ENCODE measurements at regions not wholly inside any gene's neighbourhood (a gene's known extent, or its start where the extent isn't known, plus 50 kb on each side); places are given as distances from the start of the nearest gene placed in this dataset.

DNA sequence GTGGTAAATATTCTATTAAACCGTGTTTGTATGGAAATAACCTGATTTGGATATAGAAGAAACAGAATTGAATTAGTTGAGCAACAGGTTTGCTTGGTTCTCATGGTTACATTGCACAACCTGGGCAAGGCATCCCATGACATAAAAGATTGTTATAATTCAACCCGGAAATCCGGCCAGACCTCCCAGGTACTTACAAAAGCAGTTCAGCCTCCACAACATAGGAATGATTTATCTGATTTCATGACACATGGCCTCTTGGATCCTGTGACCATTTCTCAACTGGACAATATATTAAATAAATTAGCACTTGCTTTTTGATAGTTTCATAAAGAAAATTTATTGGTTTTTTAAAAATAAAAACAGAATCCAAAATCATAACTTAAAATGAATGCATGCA lies 55.1 kb upstream of the PTPN12 start:
- no peak overlapping the region for H3K27ac ChIP-seq (ENCODE audit: control insufficient read depth, insufficient read depth)
- no peaks in the 10 kb centered on the region for H3K36me3 ChIP-seq (ENCODE audit: control insufficient read depth in 2 of 2, insufficient read depth in 2 of 2, low read length in 1 of 2)
- ATAC-seq (no peak), FAIRE-seq (no peak), DNase-seq (ENCODE audit: low read depth, low spot score) (no peak)
- no peak overlapping the region for H3K4me2 ChIP-seq (ENCODE audit: control insufficient read depth, insufficient read depth)
- in situ Hi-C loops (cut with MboI) (no loop called here), intact Hi-C loops (cut with micrococcal nuclease; ENCODE audit: unreplicated experiment) (no loop called here)
- no peaks in the 10 kb centered on the region for H3K4me1 ChIP-seq (ENCODE audit: control insufficient read depth, insufficient read depth, low read length)
- H2AFZ ChIP-seq (ENCODE audit: control insufficient read depth, low read depth, low read length) = no peak overlapping the region
- no peak overlapping the region for H3K9ac ChIP-seq (ENCODE audit: control insufficient read depth, insufficient read depth, low read length)
- no peaks in the 10 kb centered on the region for H4K20me1 ChIP-seq (ENCODE audit: control insufficient read depth, insufficient read depth)
- no peak overlapping the region for H3K4me3 ChIP-seq
- WGBS (ENCODE audit: insufficient coverage, insufficient replicate concordance, low lambda C conversion rate, missing lambda C conversion rate) = 64% methylated on average over 3 of the region's 3 CpGs
- POLR2A ChIA-PET = no interaction called here
- H3K9me3 ChIP-seq (replicated peaks; ENCODE audit: control insufficient read depth, insufficient read depth, low read length) = no peaks in the 10 kb centered on the region
- TF ChIP-seq, protein P1, sequence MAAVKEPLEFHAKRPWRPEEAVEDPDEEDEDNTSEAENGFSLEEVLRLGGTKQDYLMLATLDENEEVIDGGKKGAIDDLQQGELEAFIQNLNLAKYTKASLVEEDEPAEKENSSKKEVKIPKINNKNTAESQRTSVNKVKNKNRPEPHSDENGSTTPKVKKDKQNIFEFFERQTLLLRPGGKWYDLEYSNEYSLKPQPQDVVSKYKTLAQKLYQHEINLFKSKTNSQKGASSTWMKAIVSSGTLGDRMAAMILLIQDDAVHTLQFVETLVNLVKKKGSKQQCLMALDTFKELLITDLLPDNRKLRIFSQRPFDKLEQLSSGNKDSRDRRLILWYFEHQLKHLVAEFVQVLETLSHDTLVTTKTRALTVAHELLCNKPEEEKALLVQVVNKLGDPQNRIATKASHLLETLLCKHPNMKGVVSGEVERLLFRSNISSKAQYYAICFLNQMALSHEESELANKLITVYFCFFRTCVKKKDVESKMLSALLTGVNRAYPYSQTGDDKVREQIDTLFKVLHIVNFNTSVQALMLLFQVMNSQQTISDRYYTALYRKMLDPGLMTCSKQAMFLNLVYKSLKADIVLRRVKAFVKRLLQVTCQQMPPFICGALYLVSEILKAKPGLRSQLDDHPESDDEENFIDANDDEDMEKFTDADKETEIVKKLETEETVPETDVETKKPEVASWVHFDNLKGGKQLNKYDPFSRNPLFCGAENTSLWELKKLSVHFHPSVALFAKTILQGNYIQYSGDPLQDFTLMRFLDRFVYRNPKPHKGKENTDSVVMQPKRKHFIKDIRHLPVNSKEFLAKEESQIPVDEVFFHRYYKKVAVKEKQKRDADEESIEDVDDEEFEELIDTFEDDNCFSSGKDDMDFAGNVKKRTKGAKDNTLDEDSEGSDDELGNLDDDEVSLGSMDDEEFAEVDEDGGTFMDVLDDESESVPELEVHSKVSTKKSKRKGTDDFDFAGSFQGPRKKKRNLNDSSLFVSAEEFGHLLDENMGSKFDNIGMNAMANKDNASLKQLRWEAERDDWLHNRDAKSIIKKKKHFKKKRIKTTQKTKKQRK (IDR thresholded peaks at IDR 0.05; ENCODE audit: low read depth, low read length) = no peak
- TF ChIP-seq, protein P2, sequence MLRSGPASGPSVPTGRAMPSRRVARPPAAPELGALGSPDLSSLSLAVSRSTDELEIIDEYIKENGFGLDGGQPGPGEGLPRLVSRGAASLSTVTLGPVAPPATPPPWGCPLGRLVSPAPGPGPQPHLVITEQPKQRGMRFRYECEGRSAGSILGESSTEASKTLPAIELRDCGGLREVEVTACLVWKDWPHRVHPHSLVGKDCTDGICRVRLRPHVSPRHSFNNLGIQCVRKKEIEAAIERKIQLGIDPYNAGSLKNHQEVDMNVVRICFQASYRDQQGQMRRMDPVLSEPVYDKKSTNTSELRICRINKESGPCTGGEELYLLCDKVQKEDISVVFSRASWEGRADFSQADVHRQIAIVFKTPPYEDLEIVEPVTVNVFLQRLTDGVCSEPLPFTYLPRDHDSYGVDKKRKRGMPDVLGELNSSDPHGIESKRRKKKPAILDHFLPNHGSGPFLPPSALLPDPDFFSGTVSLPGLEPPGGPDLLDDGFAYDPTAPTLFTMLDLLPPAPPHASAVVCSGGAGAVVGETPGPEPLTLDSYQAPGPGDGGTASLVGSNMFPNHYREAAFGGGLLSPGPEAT (IDR thresholded peaks at IDR 0.05; ENCODE audit: low read depth) = no peak
- TF ChIP-seq JUND (IDR thresholded peaks at IDR 0.05; ENCODE audit: low read depth, low read length) (no peak), SMAD1 (IDR thresholded peaks at IDR 0.05; ENCODE audit: low read depth, partially characterized antibody) (no peak), EP300 (IDR thresholded peaks at IDR 0.05; ENCODE audit: borderline replicate concordance in 1 of 2, control insufficient read depth in 1 of 2, low read depth in 2 of 2, low read length in 2 of 2) (no peak), NR2C1 (IDR thresholded peaks at IDR 0.05) (no peak), RCOR1 (conservative IDR thresholded peaks at IDR 0.05; ENCODE audit: low read depth, low read length) (no peak), ZNF217 (IDR thresholded peaks at IDR 0.05) (no peak), EED (IDR thresholded peaks at IDR 0.05; ENCODE audit: low read depth) (no peak)
- TF ChIP-seq, protein P3, sequence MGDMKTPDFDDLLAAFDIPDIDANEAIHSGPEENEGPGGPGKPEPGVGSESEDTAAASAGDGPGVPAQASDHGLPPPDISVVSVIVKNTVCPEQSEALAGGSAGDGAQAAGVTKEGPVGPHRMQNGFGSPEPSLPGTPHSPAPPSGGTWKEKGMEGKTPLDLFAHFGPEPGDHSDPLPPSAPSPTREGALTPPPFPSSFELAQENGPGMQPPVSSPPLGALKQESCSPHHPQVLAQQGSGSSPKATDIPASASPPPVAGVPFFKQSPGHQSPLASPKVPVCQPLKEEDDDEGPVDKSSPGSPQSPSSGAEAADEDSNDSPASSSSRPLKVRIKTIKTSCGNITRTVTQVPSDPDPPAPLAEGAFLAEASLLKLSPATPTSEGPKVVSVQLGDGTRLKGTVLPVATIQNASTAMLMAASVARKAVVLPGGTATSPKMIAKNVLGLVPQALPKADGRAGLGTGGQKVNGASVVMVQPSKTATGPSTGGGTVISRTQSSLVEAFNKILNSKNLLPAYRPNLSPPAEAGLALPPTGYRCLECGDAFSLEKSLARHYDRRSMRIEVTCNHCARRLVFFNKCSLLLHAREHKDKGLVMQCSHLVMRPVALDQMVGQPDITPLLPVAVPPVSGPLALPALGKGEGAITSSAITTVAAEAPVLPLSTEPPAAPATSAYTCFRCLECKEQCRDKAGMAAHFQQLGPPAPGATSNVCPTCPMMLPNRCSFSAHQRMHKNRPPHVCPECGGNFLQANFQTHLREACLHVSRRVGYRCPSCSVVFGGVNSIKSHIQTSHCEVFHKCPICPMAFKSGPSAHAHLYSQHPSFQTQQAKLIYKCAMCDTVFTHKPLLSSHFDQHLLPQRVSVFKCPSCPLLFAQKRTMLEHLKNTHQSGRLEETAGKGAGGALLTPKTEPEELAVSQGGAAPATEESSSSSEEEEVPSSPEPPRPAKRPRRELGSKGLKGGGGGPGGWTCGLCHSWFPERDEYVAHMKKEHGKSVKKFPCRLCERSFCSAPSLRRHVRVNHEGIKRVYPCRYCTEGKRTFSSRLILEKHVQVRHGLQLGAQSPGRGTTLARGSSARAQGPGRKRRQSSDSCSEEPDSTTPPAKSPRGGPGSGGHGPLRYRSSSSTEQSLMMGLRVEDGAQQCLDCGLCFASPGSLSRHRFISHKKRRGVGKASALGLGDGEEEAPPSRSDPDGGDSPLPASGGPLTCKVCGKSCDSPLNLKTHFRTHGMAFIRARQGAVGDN (IDR thresholded peaks at IDR 0.05) = no peak
- TF ChIP-seq, protein P4, sequence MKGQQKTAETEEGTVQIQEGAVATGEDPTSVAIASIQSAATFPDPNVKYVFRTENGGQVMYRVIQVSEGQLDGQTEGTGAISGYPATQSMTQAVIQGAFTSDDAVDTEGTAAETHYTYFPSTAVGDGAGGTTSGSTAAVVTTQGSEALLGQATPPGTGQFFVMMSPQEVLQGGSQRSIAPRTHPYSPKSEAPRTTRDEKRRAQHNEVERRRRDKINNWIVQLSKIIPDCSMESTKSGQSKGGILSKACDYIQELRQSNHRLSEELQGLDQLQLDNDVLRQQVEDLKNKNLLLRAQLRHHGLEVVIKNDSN (IDR thresholded peaks at IDR 0.05; ENCODE audit: borderline replicate concordance, extremely low read length, insufficient read depth, low read depth, low read length) = no peak
- H3K79me2 ChIP-seq (ENCODE audit: control insufficient read depth, insufficient read depth, low read length) = no peaks in the 10 kb centered on the region
- RAD21 ChIA-PET (ENCODE audit: unreplicated experiment) = no interaction called here
- CTCF ChIA-PET = no interaction called here
- no peaks in the 10 kb centered on the region for H3K27me3 ChIP-seq (replicated peaks in 1 of 2; ENCODE audit: control insufficient read depth in 2 of 2, insufficient read depth in 2 of 2, low read length in 1 of 2)
- SMC1A ChIA-PET (ENCODE audit: uncharacterized antibody, unreplicated experiment) = no interaction called here
- BruUV-seq (replicated peaks) = no TSS peak

Data from GM12878 (cell line).